ENCODE measurements at regions not wholly inside any gene's neighbourhood (a gene's known extent, or its start where the extent isn't known, plus 50 kb on each side); places are given as distances from the start of the nearest gene placed in this dataset.
"Not testable (repeated sequence)": the region's sequence is repeated elsewhere in the genome, so short reads cannot be mapped to it uniquely, and the experiment has no call there.

DNA sequence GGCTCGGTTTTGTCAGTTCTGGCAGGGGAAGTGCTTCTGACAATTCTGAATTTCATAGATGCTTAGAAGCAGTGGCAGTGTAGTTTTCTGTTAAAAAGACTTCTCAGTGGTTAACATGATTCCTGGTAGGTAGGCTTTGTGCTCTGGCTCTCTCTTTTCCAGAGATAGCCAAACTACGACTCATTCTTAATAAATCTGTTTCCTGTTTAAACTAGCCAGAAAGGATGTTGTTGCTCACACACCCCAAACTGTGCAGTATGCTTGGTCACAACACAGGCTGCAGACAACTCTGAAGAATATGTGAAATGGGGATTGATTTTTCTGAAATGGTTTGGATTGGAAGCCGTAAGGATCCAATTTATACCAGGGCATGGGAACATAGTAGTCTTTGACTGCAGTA is 711.5 kb downstream of the PCDH17 start:
- Histone ChIP-seq H3K4me3 (no peak overlapping the region), H3K4me1 (no peaks in the 10 kb centered on the region), H3K27me3 (no peaks in the 10 kb centered on the region), H3K36me3 (ENCODE audit: low read depth, missing control alignments) (no peaks in the 10 kb centered on the region), H3K9me3 (no peaks in the 10 kb centered on the region), H3K27ac (no peak overlapping the region)
- 66 to 73% methylated on average over 3 of the region's 3 CpGs for WGBS, 2 donors
- intact Hi-C loops (cut with DNase I; ENCODE audit: low total_unique reads): no loop called here
- no peak for DNase-seq
- no peak for TF ChIP-seq POLR2A (IDR thresholded peaks at IDR 0.05)
- TF ChIP-seq, protein P1, sequence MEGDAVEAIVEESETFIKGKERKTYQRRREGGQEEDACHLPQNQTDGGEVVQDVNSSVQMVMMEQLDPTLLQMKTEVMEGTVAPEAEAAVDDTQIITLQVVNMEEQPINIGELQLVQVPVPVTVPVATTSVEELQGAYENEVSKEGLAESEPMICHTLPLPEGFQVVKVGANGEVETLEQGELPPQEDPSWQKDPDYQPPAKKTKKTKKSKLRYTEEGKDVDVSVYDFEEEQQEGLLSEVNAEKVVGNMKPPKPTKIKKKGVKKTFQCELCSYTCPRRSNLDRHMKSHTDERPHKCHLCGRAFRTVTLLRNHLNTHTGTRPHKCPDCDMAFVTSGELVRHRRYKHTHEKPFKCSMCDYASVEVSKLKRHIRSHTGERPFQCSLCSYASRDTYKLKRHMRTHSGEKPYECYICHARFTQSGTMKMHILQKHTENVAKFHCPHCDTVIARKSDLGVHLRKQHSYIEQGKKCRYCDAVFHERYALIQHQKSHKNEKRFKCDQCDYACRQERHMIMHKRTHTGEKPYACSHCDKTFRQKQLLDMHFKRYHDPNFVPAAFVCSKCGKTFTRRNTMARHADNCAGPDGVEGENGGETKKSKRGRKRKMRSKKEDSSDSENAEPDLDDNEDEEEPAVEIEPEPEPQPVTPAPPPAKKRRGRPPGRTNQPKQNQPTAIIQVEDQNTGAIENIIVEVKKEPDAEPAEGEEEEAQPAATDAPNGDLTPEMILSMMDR (IDR thresholded peaks at IDR 0.05): no peak

DNA sequence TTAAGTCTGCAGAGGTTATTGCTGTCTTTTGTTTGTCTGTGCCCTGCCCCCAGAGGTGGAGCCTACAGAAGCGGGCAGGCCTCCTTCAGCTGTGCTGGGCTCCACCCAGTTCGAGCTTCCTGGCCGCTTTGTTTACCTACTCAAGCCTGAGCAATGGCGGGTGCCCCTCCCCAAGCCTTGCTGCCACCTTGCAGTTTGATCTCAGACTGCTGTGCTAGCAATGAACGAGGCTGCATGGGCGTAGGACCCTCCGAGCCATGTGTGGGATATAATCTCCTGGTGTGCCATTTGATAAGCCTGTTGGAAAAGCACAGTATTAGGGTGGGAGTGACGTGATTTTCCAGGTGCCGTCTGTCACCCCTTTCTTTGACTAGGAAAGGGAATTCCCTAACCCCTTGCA is 720.6 kb downstream of the PCDH17 start:
- H3K4me3 ChIP-seq; H3K9me3 ChIP-seq; DNase-seq; H3K4me1 ChIP-seq; H3K27me3 ChIP-seq; intact Hi-C loops (cut with DNase I; ENCODE audit: low total_unique reads); H3K27ac ChIP-seq; H3K36me3 ChIP-seq (ENCODE audit: low read depth, missing control alignments): not testable (repeated sequence)
- 92 to 95% methylated on average over 7 to 9 of the region's 9 CpGs for WGBS, 2 donors

DNA sequence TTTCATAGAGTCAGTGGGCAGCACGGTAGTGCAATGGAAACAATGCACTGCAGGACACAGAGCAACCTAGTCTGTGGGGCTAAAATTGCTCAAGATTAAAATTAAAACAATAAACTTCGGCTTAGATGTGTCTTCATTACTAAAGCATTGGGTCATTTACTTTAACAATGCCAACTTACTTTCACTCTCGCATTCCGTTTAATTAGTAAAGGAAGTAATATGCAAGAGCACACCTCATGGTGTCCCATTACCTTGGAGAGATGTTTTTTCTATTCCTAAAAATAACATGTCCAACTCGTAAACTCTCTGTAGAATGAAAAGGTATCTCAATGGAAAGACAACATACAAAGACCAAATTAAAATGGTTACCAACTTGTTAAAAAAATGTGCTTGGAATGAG is 738.4 kb downstream of the PCDH17 start:
- 85 to 92% methylated on average over 5 of the region's 5 CpGs for WGBS, 2 donors
- Histone ChIP-seq H3K27ac (no peak overlapping the region), H3K4me1 (no peaks in the 10 kb centered on the region), H3K27me3 (no peaks in the 10 kb centered on the region), H3K36me3 (ENCODE audit: low read depth, missing control alignments) (no peaks in the 10 kb centered on the region), H3K4me3 (no peak overlapping the region), H3K9me3 (no peaks in the 10 kb centered on the region)
- no peak for DNase-seq
- TF ChIP-seq, protein P1 (IDR thresholded peaks at IDR 0.05): no peak
- TF ChIP-seq POLR2A (IDR thresholded peaks at IDR 0.05): no peak
- intact Hi-C loops (cut with DNase I; ENCODE audit: low total_unique reads): no loop called here

DNA sequence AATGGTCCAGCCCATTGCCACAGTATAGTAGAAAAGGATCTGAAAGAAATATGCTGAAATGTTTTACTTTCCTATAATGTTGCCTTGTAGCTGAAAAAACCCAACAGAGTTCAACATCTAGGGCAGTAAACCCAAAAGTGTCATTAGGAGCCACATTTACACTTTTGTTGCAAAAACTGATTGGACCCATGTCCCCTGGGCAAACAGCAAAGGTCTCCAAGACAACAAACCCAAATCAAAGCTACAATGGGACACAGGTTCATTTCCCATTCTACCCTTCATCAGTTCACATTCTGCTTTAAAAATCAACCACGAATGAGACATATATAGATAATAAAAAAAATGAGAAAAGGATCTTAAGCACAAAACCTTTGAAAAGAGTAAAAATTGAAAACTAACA is 744.8 kb downstream of the PCDH17 start:
- TF ChIP-seq, protein P1 (IDR thresholded peaks at IDR 0.05): no peak
- no peak for TF ChIP-seq POLR2A (IDR thresholded peaks at IDR 0.05)
- DNase-seq: no peak
- intact Hi-C loops (cut with DNase I; ENCODE audit: low total_unique reads): no loop called here
- Histone ChIP-seq H3K4me3 (no peak overlapping the region), H3K36me3 (ENCODE audit: low read depth, missing control alignments) (no peaks in the 10 kb centered on the region), H3K4me1 (no peaks in the 10 kb centered on the region), H3K9me3 (no peaks in the 10 kb centered on the region), H3K27ac (no peak overlapping the region), H3K27me3 (no peaks in the 10 kb centered on the region)
- 86 to 94% methylated on average over 1 of the region's 1 CpG for WGBS, 2 donors

DNA sequence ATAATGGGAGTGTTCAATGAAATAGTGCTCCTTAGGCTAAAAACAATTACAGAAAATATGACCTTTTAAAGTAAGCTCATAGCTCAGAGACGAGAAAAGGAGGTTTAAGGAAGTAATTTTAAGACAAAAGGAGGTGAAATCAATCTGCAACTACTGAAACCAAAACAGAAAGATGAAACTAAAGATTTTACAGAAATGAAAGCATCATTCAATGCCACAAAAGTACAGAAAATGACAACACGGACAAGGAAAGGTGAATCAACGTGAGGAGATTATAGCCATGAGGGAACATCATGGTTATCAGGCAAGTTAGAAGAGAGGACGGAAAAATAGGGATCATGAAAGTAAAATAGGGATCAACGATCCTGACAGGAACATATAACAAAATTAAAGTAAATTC is 745.2 kb downstream of the PCDH17 start:
- Histone ChIP-seq H3K36me3 (ENCODE audit: low read depth, missing control alignments) (no peaks in the 10 kb centered on the region), H3K9me3 (no peaks in the 10 kb centered on the region), H3K27ac (no peak overlapping the region), H3K27me3 (no peaks in the 10 kb centered on the region), H3K4me1 (no peaks in the 10 kb centered on the region), H3K4me3 (no peak overlapping the region)
- intact Hi-C loops (cut with DNase I; ENCODE audit: low total_unique reads): no loop called here
- TF ChIP-seq POLR2A (IDR thresholded peaks at IDR 0.05): no peak
- TF ChIP-seq, protein P1 (IDR thresholded peaks at IDR 0.05): no peak
- 74 to 85% methylated on average over 5 of the region's 5 CpGs for WGBS, 2 donors
- DNase-seq: no peak
